22Rv1 (cell line): ENCODE measurements at regions not wholly inside any gene's neighbourhood (a gene's known extent, or its start where the extent isn't known, plus 50 kb on each side); places are given as distances from the start of the nearest gene placed in this dataset.

Experiments
- ZFX ChIP-seq: fragments of 450-650 bp; IDR thresholded peaks from 2 replicates; pipeline ENCODE4 v1.6.1; 2017; ENCODE audit warnings: antibody characterized with exemption, borderline replicate concordance
- TF ChIP-seq, protein P1 (sequence below): fragments of 450-650 bp; IDR thresholded peaks from 2 replicates; pipeline ENCODE4 v1.5.1; 2017; ENCODE audit warnings: mild to moderate bottlenecking

DNA sequence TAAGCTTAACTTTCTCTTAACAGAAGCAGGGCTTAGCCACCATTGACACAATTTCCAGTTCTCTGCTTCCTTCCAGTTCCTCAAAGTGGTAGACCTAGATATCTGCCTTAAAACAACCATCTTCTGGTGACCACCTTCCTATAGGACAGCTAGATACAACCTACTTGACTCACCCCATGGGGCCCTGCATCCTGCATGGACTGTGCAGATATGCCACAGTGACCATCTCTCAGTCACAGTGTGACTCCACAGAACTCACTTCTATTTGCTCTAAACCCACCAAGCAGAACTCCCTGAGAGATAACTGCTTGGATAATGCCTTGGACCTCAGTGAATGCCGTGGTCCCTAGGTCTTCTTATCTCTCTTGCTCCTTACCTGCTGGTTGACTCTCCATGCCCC is 621.6 kb downstream of the IQCM start:
- TF ChIP-seq, protein P1, sequence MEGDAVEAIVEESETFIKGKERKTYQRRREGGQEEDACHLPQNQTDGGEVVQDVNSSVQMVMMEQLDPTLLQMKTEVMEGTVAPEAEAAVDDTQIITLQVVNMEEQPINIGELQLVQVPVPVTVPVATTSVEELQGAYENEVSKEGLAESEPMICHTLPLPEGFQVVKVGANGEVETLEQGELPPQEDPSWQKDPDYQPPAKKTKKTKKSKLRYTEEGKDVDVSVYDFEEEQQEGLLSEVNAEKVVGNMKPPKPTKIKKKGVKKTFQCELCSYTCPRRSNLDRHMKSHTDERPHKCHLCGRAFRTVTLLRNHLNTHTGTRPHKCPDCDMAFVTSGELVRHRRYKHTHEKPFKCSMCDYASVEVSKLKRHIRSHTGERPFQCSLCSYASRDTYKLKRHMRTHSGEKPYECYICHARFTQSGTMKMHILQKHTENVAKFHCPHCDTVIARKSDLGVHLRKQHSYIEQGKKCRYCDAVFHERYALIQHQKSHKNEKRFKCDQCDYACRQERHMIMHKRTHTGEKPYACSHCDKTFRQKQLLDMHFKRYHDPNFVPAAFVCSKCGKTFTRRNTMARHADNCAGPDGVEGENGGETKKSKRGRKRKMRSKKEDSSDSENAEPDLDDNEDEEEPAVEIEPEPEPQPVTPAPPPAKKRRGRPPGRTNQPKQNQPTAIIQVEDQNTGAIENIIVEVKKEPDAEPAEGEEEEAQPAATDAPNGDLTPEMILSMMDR = no peak
- TF ChIP-seq ZFX = no peak
